ENCODE measurements at regions not wholly inside any gene's neighbourhood (a gene's known extent, or its start where the extent isn't known, plus 50 kb on each side); places are given as distances from the start of the nearest gene placed in this dataset.

GRCh38 chr3:51610708-51611107 lies 60.3 kb upstream of the TEX264 start:
- TF ChIP-seq CTCF (IDR thresholded peaks at IDR 0.05; ENCODE audit: insufficient read depth, low read depth, low read length) (no peak), EZH2 (IDR thresholded peaks at IDR 0.05; ENCODE audit: insufficient read depth, low read length) (no peak)

Data from astrocyte (in vitro differentiated cells and primary cell).